ENCODE measurements at regions not wholly inside any gene's neighbourhood (a gene's known extent, or its start where the extent isn't known, plus 50 kb on each side); places are given as distances from the start of the nearest gene placed in this dataset.
A peak's percentile ranks its signal among the peaks of the same experiment; 100 is the strongest.
"Not testable (repeated sequence)": the region's sequence is repeated elsewhere in the genome, so short reads cannot be mapped to it uniquely, and the experiment has no call there.

DNA sequence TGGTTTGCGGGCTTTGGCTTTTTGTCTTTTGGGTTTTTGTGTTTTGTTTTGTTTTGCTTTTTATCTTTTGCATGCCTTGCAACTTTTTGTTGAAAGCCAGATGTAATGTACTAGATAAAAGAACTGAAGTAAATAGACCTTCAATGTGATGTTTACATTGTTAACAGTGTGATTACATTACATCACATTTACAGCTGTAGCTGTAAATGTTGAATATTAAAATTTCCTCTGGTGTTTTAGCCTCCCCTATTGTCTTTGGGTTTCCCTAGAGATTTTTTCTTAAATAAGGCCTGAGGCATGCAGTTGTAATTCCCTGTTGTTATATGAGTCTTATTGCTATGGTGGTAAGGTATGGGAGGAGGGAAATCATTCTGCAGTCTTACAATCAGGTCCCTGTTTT is 275.0 kb downstream of the PARM1 start:
- TF ChIP-seq, protein P1, sequence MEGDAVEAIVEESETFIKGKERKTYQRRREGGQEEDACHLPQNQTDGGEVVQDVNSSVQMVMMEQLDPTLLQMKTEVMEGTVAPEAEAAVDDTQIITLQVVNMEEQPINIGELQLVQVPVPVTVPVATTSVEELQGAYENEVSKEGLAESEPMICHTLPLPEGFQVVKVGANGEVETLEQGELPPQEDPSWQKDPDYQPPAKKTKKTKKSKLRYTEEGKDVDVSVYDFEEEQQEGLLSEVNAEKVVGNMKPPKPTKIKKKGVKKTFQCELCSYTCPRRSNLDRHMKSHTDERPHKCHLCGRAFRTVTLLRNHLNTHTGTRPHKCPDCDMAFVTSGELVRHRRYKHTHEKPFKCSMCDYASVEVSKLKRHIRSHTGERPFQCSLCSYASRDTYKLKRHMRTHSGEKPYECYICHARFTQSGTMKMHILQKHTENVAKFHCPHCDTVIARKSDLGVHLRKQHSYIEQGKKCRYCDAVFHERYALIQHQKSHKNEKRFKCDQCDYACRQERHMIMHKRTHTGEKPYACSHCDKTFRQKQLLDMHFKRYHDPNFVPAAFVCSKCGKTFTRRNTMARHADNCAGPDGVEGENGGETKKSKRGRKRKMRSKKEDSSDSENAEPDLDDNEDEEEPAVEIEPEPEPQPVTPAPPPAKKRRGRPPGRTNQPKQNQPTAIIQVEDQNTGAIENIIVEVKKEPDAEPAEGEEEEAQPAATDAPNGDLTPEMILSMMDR (IDR thresholded peaks at IDR 0.05): no peak
- TF ChIP-seq POLR2A (IDR thresholded peaks at IDR 0.05): no peak
- Histone ChIP-seq H3K36me3 (ENCODE audit: low read depth, missing control alignments) (no peaks in the 10 kb centered on the region), H3K27me3 (no peaks in the 10 kb centered on the region), H3K27ac (no peak overlapping the region), H3K4me1 (no peaks in the 10 kb centered on the region), H3K4me3 (no peak overlapping the region), H3K9me3 (no peaks in the 10 kb centered on the region)
- 89 to 94% methylated on average over 1 of the region's 1 CpG for WGBS, 2 donors
- intact Hi-C loops (cut with DNase I; ENCODE audit: low total_unique reads): no loop called here
- no peak for DNase-seq

DNA sequence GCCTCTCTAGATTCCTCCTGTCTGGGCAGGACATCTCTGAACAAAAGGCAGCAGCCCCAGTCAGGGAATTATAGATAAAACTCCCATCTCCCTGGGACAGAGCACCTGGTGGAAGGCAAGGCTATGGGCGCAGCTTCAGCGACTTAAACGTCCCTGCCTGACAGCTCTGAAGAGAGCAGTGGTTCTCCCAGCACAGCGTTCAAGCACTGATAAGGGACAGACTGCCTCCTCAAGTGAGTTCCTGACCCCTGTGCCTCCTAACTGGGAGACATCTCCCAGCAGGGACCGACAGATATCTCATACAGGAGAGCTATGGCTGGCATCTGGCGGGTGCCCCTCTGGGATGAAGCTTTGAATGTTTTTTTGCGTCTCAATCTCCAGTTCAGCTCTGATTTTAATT is 262.2 kb downstream of the PARM1 start:
- H3K4me3 ChIP-seq: no peak overlapping the region
- H3K4me1 ChIP-seq: no peaks in the 10 kb centered on the region
- H3K27ac ChIP-seq: no peak overlapping the region
- H3K36me3 ChIP-seq (ENCODE audit: low read depth, missing control alignments): no peaks in the 10 kb centered on the region
- H3K27me3 ChIP-seq: no peaks in the 10 kb centered on the region
- no peaks in the 10 kb centered on the region for H3K9me3 ChIP-seq
- intact Hi-C loops (cut with DNase I; ENCODE audit: low total_unique reads): no loop called here
- DNase-seq: no peak
- no peak for TF ChIP-seq POLR2A (IDR thresholded peaks at IDR 0.05)
- TF ChIP-seq, protein P1 (IDR thresholded peaks at IDR 0.05): no peak
- WGBS, 2 donors: 37 to 44% methylated on average over 7 of the region's 7 CpGs

DNA sequence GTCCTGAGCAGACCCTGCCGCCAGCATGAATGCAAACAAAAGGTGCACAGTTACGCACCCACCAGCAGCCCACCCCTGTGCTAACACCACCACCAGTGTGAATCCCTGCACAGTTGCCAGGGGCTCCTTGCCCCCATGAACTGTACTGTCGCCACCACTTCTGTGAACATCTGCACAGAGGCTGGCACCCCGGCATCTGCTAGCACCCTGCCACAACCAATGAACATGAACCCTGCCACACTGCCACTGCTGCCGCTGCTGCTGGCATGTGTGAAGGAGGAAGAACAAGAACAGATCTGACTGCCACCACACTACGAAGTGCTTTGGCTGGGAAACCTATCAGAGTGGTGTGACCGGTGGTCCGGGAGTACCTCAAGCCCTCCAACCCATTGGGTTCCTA is 261.3 kb downstream of the PARM1 start:
- intact Hi-C loops (cut with DNase I; ENCODE audit: low total_unique reads): no loop called here
- TF ChIP-seq, protein P1 (IDR thresholded peaks at IDR 0.05): no peak
- no peak for TF ChIP-seq POLR2A (IDR thresholded peaks at IDR 0.05)
- H3K9me3 ChIP-seq: no peaks in the 10 kb centered on the region
- H3K27me3 ChIP-seq: no peaks in the 10 kb centered on the region
- no peaks in the 10 kb centered on the region for H3K36me3 ChIP-seq (ENCODE audit: low read depth, missing control alignments)
- no peak overlapping the region for H3K27ac ChIP-seq
- H3K4me3 ChIP-seq: no peak overlapping the region
- DNase-seq: no peak
- WGBS, 2 donors: 94 to 98% methylated on average over 7 to 8 of the region's 8 CpGs
- H3K4me1 ChIP-seq: no peaks in the 10 kb centered on the region

DNA sequence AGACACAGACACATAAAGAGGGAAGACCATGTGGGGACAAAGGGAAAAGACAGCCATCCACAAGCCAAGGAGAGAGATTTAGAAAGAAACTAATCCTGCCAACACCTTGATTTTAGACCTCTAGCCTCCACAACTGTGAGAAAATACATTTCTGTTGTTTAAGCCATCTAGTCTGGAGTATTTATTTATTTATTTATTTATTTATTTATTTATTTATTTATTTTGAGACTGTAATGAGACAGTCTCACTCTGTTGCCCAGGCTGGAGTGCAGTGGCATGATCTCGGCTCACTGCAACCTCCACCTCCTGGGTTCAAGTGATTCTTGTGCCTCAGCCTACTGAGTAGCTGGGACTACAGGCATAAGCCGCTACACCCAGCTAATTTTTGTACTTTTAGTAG is 259.3 kb downstream of the PARM1 start:
- intact Hi-C loops (cut with DNase I; ENCODE audit: low total_unique reads); H3K27ac ChIP-seq; H3K27me3 ChIP-seq; DNase-seq; H3K4me1 ChIP-seq; H3K4me3 ChIP-seq; H3K9me3 ChIP-seq; H3K36me3 ChIP-seq (ENCODE audit: low read depth, missing control alignments): not testable (repeated sequence)
- 69 to 100% methylated on average over 2 of the region's 2 CpGs for WGBS, 2 donors

DNA sequence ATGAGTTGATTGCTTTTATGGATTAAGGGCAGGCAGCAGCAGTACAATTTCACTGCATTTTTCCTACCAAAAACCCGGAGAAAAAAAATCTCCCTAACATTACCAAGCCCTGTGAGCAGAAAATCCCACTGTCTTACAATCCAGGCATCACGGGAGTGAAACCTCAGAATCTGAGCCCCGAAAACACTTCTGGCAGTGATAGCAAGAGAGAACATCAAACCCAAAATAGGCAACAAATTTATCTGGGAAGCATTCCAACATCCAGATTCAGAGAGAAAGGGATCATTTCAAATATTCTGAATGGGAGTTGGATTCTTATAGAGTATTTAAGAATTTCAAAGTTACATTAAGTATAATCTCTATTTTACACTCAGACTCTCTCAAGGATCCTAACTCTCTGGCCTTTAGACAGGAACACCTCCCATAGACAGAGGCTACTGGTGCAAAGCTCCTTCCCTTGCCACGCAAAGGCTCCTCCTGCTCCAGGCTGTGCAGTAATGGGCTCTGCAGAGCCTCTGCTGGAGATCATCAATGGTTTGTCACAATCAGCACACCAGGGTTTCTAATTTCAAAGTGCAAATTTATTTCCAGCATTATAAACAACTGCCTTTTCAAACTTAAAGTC is 256.9 kb downstream of the PARM1 start:
- no peak for TF ChIP-seq POLR2A (IDR thresholded peaks at IDR 0.05)
- TF ChIP-seq, protein P1 (IDR thresholded peaks at IDR 0.05): no peak
- intact Hi-C loops (cut with DNase I; ENCODE audit: low total_unique reads): no loop called here
- peak overlapping the region in 1 of 2 donors; percentile 45 for H3K27ac ChIP-seq
- H3K27me3 ChIP-seq: no peaks in the 10 kb centered on the region
- H3K9me3 ChIP-seq: no peaks in the 10 kb centered on the region
- peak; percentile 29 for DNase-seq
- WGBS, 2 donors: 44 to 52% methylated on average over 4 of the region's 4 CpGs
- no peak overlapping the region for H3K4me3 ChIP-seq
- H3K36me3 ChIP-seq (ENCODE audit: low read depth, missing control alignments): no peaks in the 10 kb centered on the region
- H3K4me1 ChIP-seq: no peaks in the 10 kb centered on the region

All from testis (tissue), 2 donors.